Uterus (tissue), 2 donors: ENCODE measurements at regions not wholly inside any gene's neighbourhood (a gene's known extent, or its start where the extent isn't known, plus 50 kb on each side); places are given as distances from the start of the nearest gene placed in this dataset.

ENCODE experiments used
- POLR2A ChIP-seq, 2 donors: fragments of 450-650 bp; IDR thresholded peaks; one replicate each; pipeline ENCODE4 v1.6.1; 2016; ENCODE audit warnings: antibody characterized with exemption in 2 of 2, mild to moderate bottlenecking in 1 of 2, moderate library complexity in 1 of 2
- TF ChIP-seq, protein P1 (sequence below), 4 experiments: fragments of 200-600 bp in 2 of 4; fragments of 450-650 bp in 2 of 4; sonication (generic) in 2 of 4; IDR thresholded peaks; one replicate each; pipeline ENCODE4 v1.5.1; 2016 to 2019; ENCODE audit warnings: antibody characterized with exemption in 4 of 4, mild to moderate bottlenecking in 2 of 4, moderate library complexity in 1 of 4

DNA sequence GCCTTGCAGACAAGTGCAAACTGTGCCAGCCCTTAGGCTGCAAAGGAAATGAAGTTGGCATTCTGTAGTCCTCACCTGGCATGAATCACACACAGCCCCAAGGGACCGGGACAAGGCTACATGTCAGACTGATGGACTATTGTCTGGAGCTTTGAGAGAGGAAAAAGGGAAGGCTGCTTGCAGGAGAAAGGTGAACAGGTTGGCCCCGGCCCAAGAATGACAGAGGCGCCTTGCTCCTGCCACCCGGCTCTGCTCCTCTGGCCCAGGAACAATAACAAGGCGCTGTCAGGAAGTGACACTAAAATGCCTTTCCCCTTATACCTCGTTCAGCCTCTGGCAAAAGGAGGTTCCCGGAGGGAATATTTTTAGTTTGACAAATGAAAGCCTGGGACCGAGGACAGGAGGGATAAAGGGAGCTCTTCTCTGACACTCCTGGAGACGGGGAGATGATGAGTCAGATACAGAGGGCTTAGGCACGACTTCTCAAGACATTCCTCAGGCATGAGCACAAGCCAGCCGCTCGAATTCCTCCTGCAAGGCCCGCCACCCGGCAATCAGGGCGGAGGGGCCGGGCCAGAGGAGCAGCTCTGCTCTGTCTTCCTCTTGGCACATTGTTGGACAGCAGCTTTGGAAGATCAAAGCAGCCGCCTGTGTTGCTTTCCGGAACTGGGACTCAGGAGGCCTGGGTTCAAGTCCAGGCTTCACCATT, 105.8 kb downstream of the NOG start:
- TF ChIP-seq, protein P1, sequence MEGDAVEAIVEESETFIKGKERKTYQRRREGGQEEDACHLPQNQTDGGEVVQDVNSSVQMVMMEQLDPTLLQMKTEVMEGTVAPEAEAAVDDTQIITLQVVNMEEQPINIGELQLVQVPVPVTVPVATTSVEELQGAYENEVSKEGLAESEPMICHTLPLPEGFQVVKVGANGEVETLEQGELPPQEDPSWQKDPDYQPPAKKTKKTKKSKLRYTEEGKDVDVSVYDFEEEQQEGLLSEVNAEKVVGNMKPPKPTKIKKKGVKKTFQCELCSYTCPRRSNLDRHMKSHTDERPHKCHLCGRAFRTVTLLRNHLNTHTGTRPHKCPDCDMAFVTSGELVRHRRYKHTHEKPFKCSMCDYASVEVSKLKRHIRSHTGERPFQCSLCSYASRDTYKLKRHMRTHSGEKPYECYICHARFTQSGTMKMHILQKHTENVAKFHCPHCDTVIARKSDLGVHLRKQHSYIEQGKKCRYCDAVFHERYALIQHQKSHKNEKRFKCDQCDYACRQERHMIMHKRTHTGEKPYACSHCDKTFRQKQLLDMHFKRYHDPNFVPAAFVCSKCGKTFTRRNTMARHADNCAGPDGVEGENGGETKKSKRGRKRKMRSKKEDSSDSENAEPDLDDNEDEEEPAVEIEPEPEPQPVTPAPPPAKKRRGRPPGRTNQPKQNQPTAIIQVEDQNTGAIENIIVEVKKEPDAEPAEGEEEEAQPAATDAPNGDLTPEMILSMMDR (IDR thresholded peaks at IDR 0.05) = no peak
- TF ChIP-seq POLR2A (IDR thresholded peaks at IDR 0.05) = no peak
